Naive thymus-derived CD4-positive, alpha-beta T cell (primary cell): ENCODE measurements at regions not wholly inside any gene's neighbourhood (a gene's known extent, or its start where the extent isn't known, plus 50 kb on each side); places are given as distances from the start of the nearest gene placed in this dataset.

ENCODE experiments used
- ATAC-seq: fragments of 150-1000 bp; cut with Tn5 transposase; 2 replicates; pipeline ENCODE4 v1.10.0; 2021; ENCODE audit warnings: mild to moderate bottlenecking, moderate library complexity
- CTCF ChIA-PET: fragments of 350-600 bp; sonication (Branson Sonifier 250); formaldehyde crosslinking; loops from one replicate; lab custom pipeline; 2021; ENCODE audit warnings: antibody characterized with exemption; lab: Charles Lee
- POLR2A ChIA-PET: fragments of 350-600 bp; sonication (Branson Sonifier 250); formaldehyde crosslinking; loops from one replicate; lab custom pipeline; 2021; ENCODE audit warnings: antibody characterized with exemption, inconsistent platforms; lab: Charles Lee
- DNase-seq, 9 donors: peaks; one replicate each; pipeline versions ENCODE4 v3.0.0 to v3.0.0-alpha.2; 2020 to 2022; ENCODE audit warnings: mixed read lengths in 1 of 9
- H3K27ac ChIP-seq: one replicate; pipeline ENCODE4 v1.7.0; 2013; ENCODE audit warnings: mild to moderate bottlenecking, low read depth, low read length, moderate library complexity
- H3K27me3 ChIP-seq, 2 donors: one replicate each; pipeline ENCODE4 v1.7.0; 2013; ENCODE audit warnings: low read length in 2 of 2, mild to moderate bottlenecking in 2 of 2, moderate library complexity in 2 of 2; ENCODE audit not compliant: control insufficient read depth in 2 of 2, insufficient read depth in 2 of 2
- H3K36me3 ChIP-seq, 3 experiments: 1 replicate in 2 of 3; 2 replicates in 1 of 3; pipeline ENCODE4 v1.7.0; 2013; ENCODE audit warnings: low read length in 3 of 3, mild to moderate bottlenecking in 3 of 3, moderate library complexity in 1 of 3; ENCODE audit not compliant: insufficient read depth in 3 of 3, control insufficient read depth in 2 of 3
- H3K4me1 ChIP-seq, 2 donors: one replicate each; pipeline ENCODE4 v1.7.0; 2013; ENCODE audit warnings: low read length in 2 of 2, mild to moderate bottlenecking in 2 of 2, moderate library complexity in 1 of 2; ENCODE audit not compliant: control insufficient read depth in 2 of 2, insufficient read depth in 2 of 2
- H3K4me3 ChIP-seq: 2 replicates; pipeline ENCODE4 v1.7.0; 2013; ENCODE audit warnings: mild to moderate bottlenecking, low read length
- H3K9me3 ChIP-seq, 3 experiments: 1 replicate in 2 of 3; 2 replicates in 1 of 3; pipeline ENCODE4 v1.7.0; 2013; ENCODE audit warnings: low read length in 3 of 3; ENCODE audit not compliant: control insufficient read depth in 2 of 3
- H3K27ac Mint-ChIP-seq, 9 donors: one replicate each; pipeline ENCODE4 v1.8.0; 2020 to 2022; ENCODE audit warnings: mixed read lengths in 9 of 9, mild to moderate bottlenecking in 8 of 9, moderate library complexity in 5 of 9, inconsistent platforms in 2 of 9
- H3K27me3 Mint-ChIP-seq, 5 donors: one replicate each; pipeline ENCODE4 v1.8.0; 2021 to 2022; ENCODE audit warnings: mixed read lengths in 5 of 5, mild to moderate bottlenecking in 1 of 5
- H3K36me3 Mint-ChIP-seq, 5 donors: one replicate each; pipeline ENCODE4 v1.8.0; 2020 to 2022; ENCODE audit warnings: mixed read lengths in 5 of 5, mild to moderate bottlenecking in 3 of 5, inconsistent platforms in 1 of 5
- H3K4me1 Mint-ChIP-seq, 7 donors: one replicate each; pipeline ENCODE4 v1.8.0; 2020 to 2022; ENCODE audit warnings: mixed read lengths in 7 of 7, mild to moderate bottlenecking in 3 of 7, inconsistent platforms in 1 of 7
- H3K4me3 Mint-ChIP-seq, 10 donors: one replicate each; pipeline ENCODE4 v1.8.0; 2020 to 2022; ENCODE audit warnings: mild to moderate bottlenecking in 10 of 10, mixed read lengths in 10 of 10, moderate library complexity in 6 of 10, inconsistent platforms in 2 of 10
- H3K9me3 Mint-ChIP-seq, 11 donors: one replicate each; pipeline ENCODE4 v1.8.0; 2020 to 2022; ENCODE audit warnings: mixed read lengths in 11 of 11, mild to moderate bottlenecking in 4 of 11, inconsistent platforms in 1 of 11, moderate library complexity in 1 of 11
- intact Hi-C, 2 donors: fragments of 100-400 bp; cut with micrococcal nuclease; formaldehyde crosslinking; loops; one replicate each; pipeline ENCODE4 v1.15.1; 2023

DNA sequence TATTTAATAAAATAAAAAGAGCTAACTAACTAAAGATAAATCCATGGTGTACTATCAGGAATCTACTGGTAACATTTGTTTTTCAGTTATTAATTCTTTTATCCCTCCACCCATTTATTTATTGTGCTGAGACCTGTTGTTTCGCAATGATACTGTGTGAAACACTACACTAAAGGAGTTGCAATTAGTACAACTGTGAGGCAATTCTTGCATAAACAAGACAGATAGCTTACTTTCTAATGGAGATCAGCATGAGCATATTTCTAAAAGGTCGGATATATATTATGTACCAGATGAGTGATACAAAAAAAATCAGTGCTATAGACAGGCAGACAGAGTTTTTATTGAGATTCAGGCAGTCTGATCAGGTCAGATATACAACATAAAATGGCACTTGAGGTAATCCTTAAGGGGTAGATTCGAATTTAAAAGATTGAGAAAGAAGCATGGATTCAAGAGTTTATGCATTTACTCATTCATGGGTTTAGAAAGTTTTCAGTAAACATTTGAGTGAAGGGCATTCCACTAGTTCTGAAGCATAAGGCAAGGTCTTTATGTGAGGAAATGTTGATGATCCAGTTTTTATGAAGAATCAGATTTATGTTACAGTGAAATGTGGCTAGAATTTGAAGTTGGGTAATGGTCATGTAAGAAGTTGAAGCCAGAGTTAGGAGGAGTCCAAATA, 147.6 kb downstream of the POLR1F start:
- Mint-ChIP-seq H3K4me1 (no peaks in the 10 kb centered on the region), H3K27ac (no peak overlapping the region), H3K4me3 (no peak overlapping the region), H3K27me3 (no peaks in the 10 kb centered on the region), H3K9me3 (peaks cover 0 to 5% (median 0%) of the 10 kb centered on the region in 11 donors), H3K36me3 (no peaks in the 10 kb centered on the region)
- H3K27ac ChIP-seq, result no peak overlapping the region
- intact Hi-C loops, result no loop called here
- ATAC-seq, result no peak
- no peaks in the 10 kb centered on the region for H3K9me3 ChIP-seq
- ChIA-PET POLR2A (no interaction called here), CTCF (no interaction called here)
- no peak for DNase-seq
- no peaks in the 10 kb centered on the region for H3K27me3 ChIP-seq
- H3K4me3 ChIP-seq, result no peak overlapping the region
- H3K36me3 ChIP-seq, result no peaks in the 10 kb centered on the region
- H3K4me1 ChIP-seq, result no peaks in the 10 kb centered on the region

DNA sequence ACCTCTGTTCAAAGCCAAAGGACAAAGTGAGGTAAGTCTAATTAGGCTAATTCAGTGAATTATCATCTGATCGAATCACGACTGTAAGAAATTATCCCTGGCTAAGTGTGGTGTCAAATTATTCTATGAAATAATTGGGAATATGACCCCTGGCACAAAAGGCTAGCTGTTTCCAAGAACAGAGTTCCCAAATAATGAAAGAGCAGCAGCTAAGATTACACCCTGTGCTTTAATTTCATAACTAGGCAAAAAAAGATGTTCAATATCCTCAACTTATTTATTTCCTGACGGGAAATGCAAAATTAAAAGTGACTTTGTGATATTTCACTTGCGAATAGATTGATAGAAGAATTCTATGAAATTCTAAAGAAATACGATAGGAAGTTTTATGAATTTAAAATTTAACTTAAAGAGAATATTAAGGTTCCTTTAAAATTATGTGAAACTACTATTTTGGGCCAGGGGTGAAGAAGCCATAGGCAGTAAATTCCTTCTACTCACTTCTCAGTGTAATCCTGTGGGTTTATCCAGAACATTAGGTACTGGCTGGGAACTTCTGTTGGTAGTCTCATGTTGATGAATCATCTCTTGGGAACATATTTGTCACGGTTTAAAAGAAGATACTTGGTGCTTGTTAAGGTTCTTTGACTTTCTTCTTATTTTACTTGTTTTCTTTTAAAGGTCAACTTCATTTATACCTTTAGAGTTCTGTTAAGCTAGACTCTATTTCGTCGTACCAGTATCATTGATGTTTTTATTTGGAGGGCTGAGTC, 148.5 kb downstream of the POLR1F start:
- Histone ChIP-seq H3K36me3 (no peaks in the 10 kb centered on the region), H3K9me3 (no peaks in the 10 kb centered on the region), H3K27me3 (no peaks in the 10 kb centered on the region), H3K4me3 (no peak overlapping the region), H3K27ac (no peak overlapping the region), H3K4me1 (no peaks in the 10 kb centered on the region)
- no peaks in the 10 kb centered on the region for H3K4me1 Mint-ChIP-seq
- peaks cover 0 to 8% (median 0%) of the 10 kb centered on the region in 11 donors for H3K9me3 Mint-ChIP-seq
- ATAC-seq, result no peak
- H3K27me3 Mint-ChIP-seq, result no peaks in the 10 kb centered on the region
- no peak overlapping the region for H3K27ac Mint-ChIP-seq
- CTCF ChIA-PET, result interaction anchor here (0.6 kb wide), 1 partner anchor 213 kb away, joined by 6 read pairs; no protein-coding TSS in a partner anchor
- POLR2A ChIA-PET, result no interaction called here
- DNase-seq, result no peak
- H3K4me3 Mint-ChIP-seq, result no peak overlapping the region
- H3K36me3 Mint-ChIP-seq, result no peaks in the 10 kb centered on the region
- intact Hi-C loops, result no loop called here

DNA sequence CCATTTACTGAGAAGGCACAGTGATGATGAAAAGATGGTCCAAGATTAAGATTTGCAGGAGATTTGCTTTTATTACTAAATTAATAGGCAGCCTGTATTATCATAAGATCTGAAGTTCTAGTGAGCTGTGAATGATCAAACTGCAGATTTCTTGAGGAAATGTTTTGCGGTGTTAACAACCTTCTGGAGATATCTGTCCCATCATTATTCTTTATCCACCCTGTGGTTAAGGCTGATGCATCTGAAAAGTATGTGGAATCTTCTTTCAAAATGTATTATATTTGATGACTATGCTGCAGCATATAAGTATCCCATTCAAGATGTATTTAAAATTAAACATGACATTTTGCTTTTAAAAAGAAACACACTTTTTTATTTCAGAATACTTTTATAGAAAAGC, 150.3 kb downstream of the POLR1F start:
- Histone ChIP-seq H3K27ac (no peak overlapping the region), H3K4me3 (no peak overlapping the region), H3K36me3 (no peaks in the 10 kb centered on the region), H3K4me1 (no peaks in the 10 kb centered on the region), H3K27me3 (no peaks in the 10 kb centered on the region), H3K9me3 (no peaks in the 10 kb centered on the region)
- Mint-ChIP-seq H3K4me1 (no peaks in the 10 kb centered on the region), H3K36me3 (no peaks in the 10 kb centered on the region), H3K4me3 (no peak overlapping the region), H3K9me3 (peaks cover 0 to 10% (median 0%) of the 10 kb centered on the region in 11 donors), H3K27me3 (no peaks in the 10 kb centered on the region), H3K27ac (no peak overlapping the region)
- DNase-seq (no peak), ATAC-seq (no peak)
- ChIA-PET CTCF (no interaction called here), POLR2A (no interaction called here)
- intact Hi-C loops, result no loop called here

GRCh38 chr7:19557726-19558465, 150.9 kb downstream of the POLR1F start:
- Histone ChIP-seq H3K9me3 (no peaks in the 10 kb centered on the region), H3K36me3 (no peaks in the 10 kb centered on the region), H3K27ac (no peak overlapping the region), H3K4me1 (no peaks in the 10 kb centered on the region), H3K4me3 (no peak overlapping the region), H3K27me3 (no peaks in the 10 kb centered on the region)
- H3K4me3 Mint-ChIP-seq, result no peak overlapping the region
- no peak overlapping the region for H3K27ac Mint-ChIP-seq
- intact Hi-C loops, result no loop called here
- no peaks in the 10 kb centered on the region for H3K36me3 Mint-ChIP-seq
- DNase-seq (no peak), ATAC-seq (no peak)
- no peaks in the 10 kb centered on the region for H3K27me3 Mint-ChIP-seq
- peaks cover 0 to 10% (median 0%) of the 10 kb centered on the region in 11 donors for H3K9me3 Mint-ChIP-seq
- POLR2A ChIA-PET, result no interaction called here
- no peaks in the 10 kb centered on the region for H3K4me1 Mint-ChIP-seq
- CTCF ChIA-PET, result no interaction called here

DNA sequence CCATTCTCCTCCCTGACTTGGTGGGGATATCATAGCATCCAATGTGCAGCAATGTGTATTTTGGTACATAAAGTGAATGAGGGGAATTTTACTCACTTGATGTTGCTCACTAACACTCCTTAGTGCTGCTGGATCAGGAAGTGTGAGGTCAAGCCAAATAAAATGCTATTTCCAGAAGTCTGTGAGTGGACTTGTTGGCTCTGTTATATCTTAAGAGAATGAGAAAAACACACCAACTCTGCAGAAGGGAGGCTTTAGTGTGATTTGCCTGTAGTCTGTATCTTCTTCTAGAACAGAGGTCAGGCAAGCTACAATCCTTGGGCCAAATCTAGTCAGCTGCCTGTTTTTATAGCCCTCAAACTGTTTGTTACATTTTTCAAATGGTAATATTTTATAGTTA, 154.3 kb downstream of the POLR1F start:
- POLR2A ChIA-PET, result no interaction called here
- peaks cover 0 to 4% (median 0%) of the 10 kb centered on the region in 5 donors for H3K36me3 Mint-ChIP-seq
- Histone ChIP-seq H3K27me3 (no peaks in the 10 kb centered on the region), H3K9me3 (no peaks in the 10 kb centered on the region), H3K36me3 (no peaks in the 10 kb centered on the region), H3K4me3 (no peak overlapping the region), H3K27ac (no peak overlapping the region), H3K4me1 (no peaks in the 10 kb centered on the region)
- no peak overlapping the region for H3K27ac Mint-ChIP-seq
- intact Hi-C loops, result no loop called here
- no peak for ATAC-seq
- DNase-seq, result no peak
- H3K9me3 Mint-ChIP-seq, result peaks cover 0 to 10% (median 4%) of the 10 kb centered on the region in 11 donors
- H3K4me1 Mint-ChIP-seq, result no peaks in the 10 kb centered on the region
- H3K27me3 Mint-ChIP-seq, result no peaks in the 10 kb centered on the region
- CTCF ChIA-PET, result no interaction called here
- H3K4me3 Mint-ChIP-seq, result no peak overlapping the region

DNA sequence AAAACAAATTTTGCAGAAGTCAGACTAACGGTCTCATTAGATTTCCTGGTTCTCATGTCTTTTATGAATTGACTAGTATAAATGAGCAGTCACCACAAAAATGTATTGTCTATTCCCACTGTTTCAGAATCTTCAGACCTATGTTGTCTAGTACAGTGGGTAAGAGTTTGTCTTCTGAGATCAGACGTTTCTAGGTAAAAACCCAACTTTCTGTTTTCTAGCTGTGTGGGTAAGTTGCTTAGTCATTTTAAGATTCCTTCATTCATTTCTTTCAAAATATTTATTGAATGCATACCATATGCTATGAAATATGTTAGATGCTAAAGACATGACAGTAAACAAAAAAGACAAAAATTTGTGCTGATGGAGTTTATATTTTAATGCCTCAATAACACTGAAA, 156.3 kb downstream of the POLR1F start:
- Histone ChIP-seq H3K4me3 (no peak overlapping the region), H3K27ac (no peak overlapping the region), H3K36me3 (no peaks in the 10 kb centered on the region), H3K4me1 (no peaks in the 10 kb centered on the region), H3K27me3 (no peaks in the 10 kb centered on the region), H3K9me3 (no peaks in the 10 kb centered on the region)
- H3K27ac Mint-ChIP-seq, result no peak overlapping the region
- H3K27me3 Mint-ChIP-seq, result no peaks in the 10 kb centered on the region
- H3K9me3 Mint-ChIP-seq, result peaks cover 0 to 10% (median 4%) of the 10 kb centered on the region in 11 donors
- POLR2A ChIA-PET, result no interaction called here
- H3K36me3 Mint-ChIP-seq, result peaks cover 0 to 4% (median 0%) of the 10 kb centered on the region in 5 donors
- H3K4me1 Mint-ChIP-seq, result no peaks in the 10 kb centered on the region
- ATAC-seq (no peak), DNase-seq (no peak)
- CTCF ChIA-PET, result no interaction called here
- intact Hi-C loops, result no loop called here
- H3K4me3 Mint-ChIP-seq, result no peak overlapping the region
